ENCODE measurements at regions not wholly inside any gene's neighbourhood (a gene's known extent, or its start where the extent isn't known, plus 50 kb on each side); places are given as distances from the start of the nearest gene placed in this dataset.
"Not testable (repeated sequence)": the region's sequence is repeated elsewhere in the genome, so short reads cannot be mapped to it uniquely, and the experiment has no call there.

DNA sequence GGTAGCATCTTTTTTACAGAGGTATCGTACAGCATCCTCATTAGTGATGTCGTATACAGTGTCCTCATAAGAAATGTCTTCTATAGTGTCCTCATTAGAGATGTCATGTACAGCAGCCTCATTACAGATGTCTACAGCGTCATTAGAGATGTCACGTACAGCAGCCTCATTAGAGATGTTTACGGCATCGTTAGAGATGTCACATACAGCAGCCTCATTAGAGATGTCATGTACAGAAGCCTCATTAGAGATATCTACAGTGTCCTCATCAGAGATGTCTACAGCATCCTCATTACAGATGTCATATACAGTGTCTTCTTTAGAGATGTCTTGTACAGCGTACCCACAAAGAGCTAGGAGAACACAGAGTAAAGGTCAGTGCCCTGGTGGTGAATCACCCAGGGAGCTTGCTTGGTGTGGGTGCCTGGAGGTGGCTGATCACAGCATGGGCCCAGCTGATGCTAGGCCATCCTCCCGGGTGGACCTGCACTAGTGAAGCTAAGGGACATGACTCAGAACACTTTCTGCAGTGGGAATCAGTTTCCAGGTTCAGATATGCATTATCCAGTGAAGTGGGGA lies 109.2 kb downstream of the IGLL1 start:
- ChIA-PET POLR2A (no interaction called here), CTCF (no interaction called here)
- TF ChIP-seq BHLHE40 (IDR thresholded peaks at IDR 0.05; ENCODE audit: borderline replicate concordance): no peak
- DNase-seq (ENCODE audit: extremely low spot score): no peak

- ChIA-PET POLR2A (no interaction called here), CTCF (no interaction called here)
- no peak for DNase-seq (ENCODE audit: extremely low spot score)
- TF ChIP-seq CTBP1 (IDR thresholded peaks at IDR 0.05; ENCODE audit: borderline replicate concordance) (no peak), ELF4 (IDR thresholded peaks at IDR 0.05) (no peak), ARNT (IDR thresholded peaks at IDR 0.05) (no peak), SP1 (IDR thresholded peaks at IDR 0.05) (no peak), FOXM1 (IDR thresholded peaks at IDR 0.05; ENCODE audit: borderline replicate concordance) (no peak), L3MBTL2 (conservative IDR thresholded peaks at IDR 0.05) (no peak), BHLHE40 (IDR thresholded peaks at IDR 0.05; ENCODE audit: borderline replicate concordance) (no peak), NFRKB (IDR thresholded peaks at IDR 0.05) (no peak), SUZ12 (IDR thresholded peaks at IDR 0.05) (no peak), FOXK2 (IDR thresholded peaks at IDR 0.05) (no peak), LEF1 (IDR thresholded peaks at IDR 0.05; ENCODE audit: borderline replicate concordance) (no peak), FOXA1 (IDR thresholded peaks at IDR 0.05) (no peak), TARDBP (IDR thresholded peaks at IDR 0.05) (no peak)
- TF ChIP-seq, protein P1, sequence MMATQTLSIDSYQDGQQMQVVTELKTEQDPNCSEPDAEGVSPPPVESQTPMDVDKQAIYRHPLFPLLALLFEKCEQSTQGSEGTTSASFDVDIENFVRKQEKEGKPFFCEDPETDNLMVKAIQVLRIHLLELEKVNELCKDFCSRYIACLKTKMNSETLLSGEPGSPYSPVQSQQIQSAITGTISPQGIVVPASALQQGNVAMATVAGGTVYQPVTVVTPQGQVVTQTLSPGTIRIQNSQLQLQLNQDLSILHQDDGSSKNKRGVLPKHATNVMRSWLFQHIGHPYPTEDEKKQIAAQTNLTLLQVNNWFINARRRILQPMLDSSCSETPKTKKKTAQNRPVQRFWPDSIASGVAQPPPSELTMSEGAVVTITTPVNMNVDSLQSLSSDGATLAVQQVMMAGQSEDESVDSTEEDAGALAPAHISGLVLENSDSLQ (IDR thresholded peaks at IDR 0.05): no peak
These were observed 112.3 kb downstream of the IGLL1 start for GRCh38 chr22:23467721-23468294.

DNA sequence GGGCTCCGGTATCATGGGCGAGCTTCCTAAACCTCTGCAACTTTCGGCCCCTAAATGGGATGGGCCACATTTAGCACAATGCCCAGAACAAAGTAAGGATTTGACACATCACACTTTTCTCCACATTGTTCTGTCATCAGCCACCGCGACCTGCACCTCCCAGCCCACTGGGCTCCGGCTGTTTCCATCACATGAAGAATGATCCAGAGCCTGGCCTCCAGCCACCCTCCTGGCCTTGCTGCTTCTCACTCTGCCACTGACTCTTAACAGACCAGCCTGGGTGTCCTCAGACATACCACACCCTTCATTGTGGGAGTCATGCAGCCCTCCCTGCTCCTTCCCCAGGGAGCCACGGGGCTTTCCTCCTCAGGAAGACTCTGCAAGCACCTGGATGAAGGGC lies 113.7 kb downstream of the IGLL1 start:
- POLR2A ChIA-PET: no interaction called here
- CTCF ChIA-PET: no interaction called here
- no peak for DNase-seq (ENCODE audit: extremely low spot score)
- no peak for TF ChIP-seq L3MBTL2 (conservative IDR thresholded peaks at IDR 0.05)
- TF ChIP-seq FOXK2 (IDR thresholded peaks at IDR 0.05): no peak
- TF ChIP-seq ARNT (IDR thresholded peaks at IDR 0.05): no peak
- no peak for TF ChIP-seq FOXA1 (IDR thresholded peaks at IDR 0.05)
- no peak for TF ChIP-seq SUZ12 (IDR thresholded peaks at IDR 0.05)
- TF ChIP-seq ZNF384 (IDR thresholded peaks at IDR 0.05): no peak
- no peak for TF ChIP-seq CTBP1 (IDR thresholded peaks at IDR 0.05; ENCODE audit: borderline replicate concordance)

GRCh38 chr22:23464796-23465195 lies 115.3 kb downstream of the IGLL1 start:
- POLR2A ChIA-PET; CTCF ChIA-PET; DNase-seq (ENCODE audit: extremely low spot score): not testable (repeated sequence)

- POLR2A ChIA-PET; DNase-seq (ENCODE audit: extremely low spot score); CTCF ChIA-PET: not testable (repeated sequence)
These were observed 119.5 kb downstream of the IGLL1 start for GRCh38 chr22:23460517-23461031.

- DNase-seq (ENCODE audit: extremely low spot score); CTCF ChIA-PET; POLR2A ChIA-PET: not testable (repeated sequence)
These were observed 120.2 kb downstream of the IGLL1 start for GRCh38 chr22:23459645-23460516.

- CTCF ChIA-PET: no interaction called here
- POLR2A ChIA-PET: no interaction called here
- no peak for DNase-seq (ENCODE audit: extremely low spot score)
- no peak for TF ChIP-seq CTBP1 (IDR thresholded peaks at IDR 0.05; ENCODE audit: borderline replicate concordance)
- TF ChIP-seq ARNT (IDR thresholded peaks at IDR 0.05): no peak
- no peak for TF ChIP-seq NFRKB (IDR thresholded peaks at IDR 0.05)
- no peak for TF ChIP-seq ELF4 (IDR thresholded peaks at IDR 0.05)
- no peak for TF ChIP-seq FOXM1 (IDR thresholded peaks at IDR 0.05; ENCODE audit: borderline replicate concordance)
- TF ChIP-seq TARDBP (IDR thresholded peaks at IDR 0.05): no peak
- no peak for TF ChIP-seq L3MBTL2 (conservative IDR thresholded peaks at IDR 0.05)
- TF ChIP-seq SP1 (IDR thresholded peaks at IDR 0.05): no peak
- TF ChIP-seq, protein P1 (IDR thresholded peaks at IDR 0.05): no peak
- no peak for TF ChIP-seq SUZ12 (IDR thresholded peaks at IDR 0.05)
- no peak for TF ChIP-seq FOXK2 (IDR thresholded peaks at IDR 0.05)
- TF ChIP-seq FOXA1 (IDR thresholded peaks at IDR 0.05): no peak
- TF ChIP-seq LEF1 (IDR thresholded peaks at IDR 0.05; ENCODE audit: borderline replicate concordance): no peak
- TF ChIP-seq BHLHE40 (IDR thresholded peaks at IDR 0.05; ENCODE audit: borderline replicate concordance): no peak
- TF ChIP-seq HDGF (IDR thresholded peaks at IDR 0.05; ENCODE audit: borderline replicate concordance): no peak
These were observed 121.2 kb downstream of the IGLL1 start for GRCh38 chr22:23458663-23459541.
